ENCODE measurements at regions not wholly inside any gene's neighbourhood (a gene's known extent, or its start where the extent isn't known, plus 50 kb on each side); places are given as distances from the start of the nearest gene placed in this dataset.

DNA sequence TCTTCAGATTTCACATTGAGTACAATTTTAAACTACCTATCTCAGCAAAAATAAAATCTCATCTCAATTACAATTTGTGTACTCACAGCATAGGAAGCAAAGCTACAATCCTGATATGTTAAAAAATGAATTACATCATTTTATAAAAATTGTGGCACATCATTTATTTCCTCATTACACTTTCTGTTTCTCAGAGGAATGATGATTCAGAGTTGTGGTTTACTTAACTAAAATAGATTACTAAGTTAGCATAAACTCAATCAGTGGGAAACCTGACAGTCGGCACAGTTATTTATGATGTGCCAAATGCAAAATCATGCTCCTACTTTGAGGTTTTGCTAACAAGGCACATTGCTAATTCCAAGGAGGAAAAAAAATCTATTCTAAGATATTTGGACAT lies 325.0 kb downstream of the FBXO8 start:
- H3K27ac ChIP-seq, result no peak overlapping the region
- TF ChIP-seq, protein P1, sequence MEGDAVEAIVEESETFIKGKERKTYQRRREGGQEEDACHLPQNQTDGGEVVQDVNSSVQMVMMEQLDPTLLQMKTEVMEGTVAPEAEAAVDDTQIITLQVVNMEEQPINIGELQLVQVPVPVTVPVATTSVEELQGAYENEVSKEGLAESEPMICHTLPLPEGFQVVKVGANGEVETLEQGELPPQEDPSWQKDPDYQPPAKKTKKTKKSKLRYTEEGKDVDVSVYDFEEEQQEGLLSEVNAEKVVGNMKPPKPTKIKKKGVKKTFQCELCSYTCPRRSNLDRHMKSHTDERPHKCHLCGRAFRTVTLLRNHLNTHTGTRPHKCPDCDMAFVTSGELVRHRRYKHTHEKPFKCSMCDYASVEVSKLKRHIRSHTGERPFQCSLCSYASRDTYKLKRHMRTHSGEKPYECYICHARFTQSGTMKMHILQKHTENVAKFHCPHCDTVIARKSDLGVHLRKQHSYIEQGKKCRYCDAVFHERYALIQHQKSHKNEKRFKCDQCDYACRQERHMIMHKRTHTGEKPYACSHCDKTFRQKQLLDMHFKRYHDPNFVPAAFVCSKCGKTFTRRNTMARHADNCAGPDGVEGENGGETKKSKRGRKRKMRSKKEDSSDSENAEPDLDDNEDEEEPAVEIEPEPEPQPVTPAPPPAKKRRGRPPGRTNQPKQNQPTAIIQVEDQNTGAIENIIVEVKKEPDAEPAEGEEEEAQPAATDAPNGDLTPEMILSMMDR (IDR thresholded peaks at IDR 0.05), result no peak
- TF ChIP-seq ZFX (IDR thresholded peaks at IDR 0.05; ENCODE audit: borderline replicate concordance), result no peak

DNA sequence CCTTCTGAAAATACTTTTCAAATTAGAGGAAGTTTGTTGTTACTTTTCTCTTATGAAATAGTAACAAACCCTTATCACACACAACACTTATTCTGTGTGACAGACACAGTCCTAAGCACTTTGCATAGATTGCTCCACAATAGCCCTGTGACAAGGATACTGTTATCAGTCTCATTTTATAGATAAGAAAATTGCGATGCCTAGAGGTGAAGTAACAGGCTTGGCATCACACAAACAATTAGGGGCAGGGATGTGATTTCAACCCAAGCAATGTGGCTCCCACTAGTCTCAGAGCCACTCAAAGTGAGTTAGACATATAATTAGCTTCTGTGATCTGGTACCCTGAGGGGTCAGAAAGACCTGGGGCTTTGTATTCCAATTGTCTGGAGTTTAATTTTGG lies 339.9 kb downstream of the FBXO8 start:
- TF ChIP-seq, protein P1 (IDR thresholded peaks at IDR 0.05), result no peak
- TF ChIP-seq ZFX (IDR thresholded peaks at IDR 0.05; ENCODE audit: borderline replicate concordance), result no peak
- H3K27ac ChIP-seq, result no peak overlapping the region

DNA sequence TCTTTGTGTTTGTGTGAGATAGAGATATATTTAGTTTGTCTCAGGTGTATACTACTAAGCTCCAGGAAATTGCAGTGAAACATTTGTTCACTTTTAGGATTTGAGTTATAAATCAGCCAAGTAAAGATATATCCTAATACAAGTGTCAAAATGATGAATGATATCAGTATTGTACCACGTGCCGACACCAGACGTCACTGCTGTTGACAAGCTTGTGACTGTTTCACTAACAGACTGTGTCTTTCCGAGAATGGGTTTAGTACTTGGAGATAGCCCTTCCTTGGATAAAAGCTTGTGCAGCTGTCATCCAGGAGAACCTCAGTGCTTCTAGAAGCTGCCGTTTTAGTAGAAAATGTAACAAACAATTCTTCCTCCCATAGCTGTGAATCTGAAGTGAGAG lies 343.3 kb downstream of the FBXO8 start:
- H3K27ac ChIP-seq, result no peak overlapping the region
- no peak for TF ChIP-seq ZFX (IDR thresholded peaks at IDR 0.05; ENCODE audit: borderline replicate concordance)
- TF ChIP-seq, protein P1 (IDR thresholded peaks at IDR 0.05), result no peak

DNA sequence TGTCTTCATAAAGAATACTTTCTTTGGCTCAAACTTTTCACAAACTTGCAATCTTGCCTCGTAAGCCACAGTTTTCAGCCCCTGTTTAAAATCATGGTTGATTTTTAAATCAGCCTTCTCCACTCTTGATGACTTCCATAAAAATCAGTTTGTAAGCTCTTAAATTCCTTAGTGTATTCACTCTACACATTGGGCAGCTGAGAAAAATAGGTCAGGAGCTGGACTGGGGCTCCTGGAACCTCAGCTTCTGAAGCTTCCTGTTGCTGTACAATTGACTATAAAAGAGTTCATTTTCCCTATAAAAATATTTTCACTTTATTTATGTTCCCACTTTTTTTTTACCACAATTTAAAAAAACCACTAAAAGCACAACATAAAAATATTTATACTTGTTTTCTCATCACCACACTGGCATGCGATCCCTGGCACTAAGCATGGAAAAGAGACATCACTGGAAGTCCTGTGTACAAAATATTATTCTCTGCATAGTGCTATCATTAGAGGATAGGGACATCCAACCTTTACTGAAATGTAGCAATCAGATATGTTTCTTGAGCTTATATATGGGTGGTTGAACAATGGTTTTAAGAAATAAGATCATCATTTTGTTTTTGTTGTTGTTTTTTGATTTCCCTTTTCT lies 345.7 kb downstream of the FBXO8 start:
- TF ChIP-seq ZFX (IDR thresholded peaks at IDR 0.05; ENCODE audit: borderline replicate concordance), result no peak
- TF ChIP-seq, protein P1 (IDR thresholded peaks at IDR 0.05), result no peak
- H3K27ac ChIP-seq, result no peak overlapping the region

DNA sequence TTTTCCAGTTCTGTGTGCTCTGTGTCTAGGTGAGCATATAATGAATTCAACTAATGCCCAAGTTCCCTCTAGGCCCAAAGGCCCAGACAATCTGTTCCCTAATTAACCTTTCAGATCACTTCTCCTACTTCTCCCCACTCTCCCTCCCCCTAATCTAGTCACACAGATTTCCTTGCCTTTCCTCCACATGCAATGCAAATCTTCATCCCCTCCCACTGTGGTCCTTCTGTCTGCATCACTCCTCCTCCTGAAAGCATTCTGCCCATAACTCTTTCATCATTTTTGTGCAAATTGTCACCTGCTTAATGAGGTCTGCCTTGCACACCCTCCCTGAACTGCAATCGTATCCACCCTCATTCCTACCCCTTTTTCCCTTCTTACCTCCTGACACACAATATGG lies 346.6 kb downstream of the FBXO8 start:
- no peak overlapping the region for H3K27ac ChIP-seq
- TF ChIP-seq, protein P1 (IDR thresholded peaks at IDR 0.05), result no peak
- TF ChIP-seq ZFX (IDR thresholded peaks at IDR 0.05; ENCODE audit: borderline replicate concordance), result no peak

DNA sequence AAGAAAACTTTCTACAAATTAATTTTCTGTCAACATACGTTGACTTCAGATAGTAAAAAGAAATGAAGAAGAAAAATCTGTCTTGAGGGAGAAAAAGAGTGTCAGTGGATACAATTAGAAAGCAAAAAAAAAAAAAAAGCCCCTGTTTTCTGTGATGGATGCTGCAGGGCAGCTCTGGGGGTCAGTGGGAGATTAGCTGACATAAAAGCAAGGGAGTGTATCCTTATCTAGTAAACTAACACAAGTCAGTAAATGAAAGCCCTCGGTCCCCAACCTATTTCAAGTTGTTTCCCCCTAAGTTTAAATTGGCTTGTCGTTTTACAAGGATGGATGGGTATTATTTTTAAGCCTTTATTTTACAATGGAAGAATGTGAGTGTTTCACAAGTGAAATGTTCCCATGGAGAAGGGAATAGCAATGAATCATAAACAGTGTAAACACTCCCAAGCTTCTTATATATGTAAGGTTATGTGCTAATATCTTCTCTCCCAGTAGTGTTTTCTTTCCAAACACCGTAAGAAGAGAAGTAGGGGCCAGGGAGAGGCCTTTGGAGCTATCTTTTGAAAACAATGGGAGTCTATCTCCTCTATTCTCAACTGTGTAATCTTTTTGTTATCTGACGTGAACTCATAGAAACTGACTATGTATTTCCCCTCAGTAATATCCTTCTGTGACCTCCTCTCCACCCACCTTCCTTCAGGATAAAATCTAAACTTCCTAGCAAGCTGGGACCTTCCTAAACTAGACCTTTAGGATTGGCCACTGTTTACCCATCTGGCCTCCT lies 347.7 kb downstream of the FBXO8 start:
- TF ChIP-seq, protein P1 (IDR thresholded peaks at IDR 0.05), result no peak
- TF ChIP-seq ZFX (IDR thresholded peaks at IDR 0.05; ENCODE audit: borderline replicate concordance), result no peak
- no peak overlapping the region for H3K27ac ChIP-seq

All from 22Rv1 (cell line).